ENCODE measurements at regions not wholly inside any gene's neighbourhood (a gene's known extent, or its start where the extent isn't known, plus 50 kb on each side); places are given as distances from the start of the nearest gene placed in this dataset.

DNA sequence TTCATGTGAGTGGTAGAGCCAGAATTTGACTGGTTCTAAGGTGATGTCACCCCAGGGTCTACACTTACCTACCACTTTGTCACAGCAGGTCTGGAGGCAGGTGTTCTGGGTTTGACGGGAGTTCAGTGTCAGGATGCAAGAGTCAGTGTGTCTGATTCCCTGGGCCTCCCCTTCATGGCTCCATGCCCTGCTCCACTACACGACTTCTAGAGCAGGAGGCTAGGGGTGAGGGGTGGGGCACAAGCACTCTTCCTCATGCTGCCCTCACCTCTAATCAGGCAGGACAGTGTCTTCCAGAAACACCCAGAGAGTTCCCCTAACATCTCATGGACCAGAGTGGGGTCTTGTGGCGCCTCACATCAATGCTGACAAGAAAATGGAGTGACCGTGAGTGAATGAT is 118.2 kb downstream of the CDC5L start:
- Histone ChIP-seq H3K27ac (ENCODE audit: extremely low read depth, low read depth, low read length) (no peak overlapping the region), H3K4me1 (ENCODE audit: control insufficient read depth, insufficient read depth, low read length) (no peaks in the 10 kb centered on the region), H3K36me3 (ENCODE audit: control insufficient read depth in 2 of 2, insufficient read depth in 1 of 2, low read length in 2 of 2) (no peaks in the 10 kb centered on the region), H3K9me3 (ENCODE audit: control insufficient read depth, insufficient read depth, low read depth, low read length) (no peaks in the 10 kb centered on the region), H3K4me3 (ENCODE audit: low read depth, low read length) (no peak overlapping the region)
- ChIA-PET CTCF (no interaction called here), POLR2A (no interaction called here)
- TF ChIP-seq, protein P1, sequence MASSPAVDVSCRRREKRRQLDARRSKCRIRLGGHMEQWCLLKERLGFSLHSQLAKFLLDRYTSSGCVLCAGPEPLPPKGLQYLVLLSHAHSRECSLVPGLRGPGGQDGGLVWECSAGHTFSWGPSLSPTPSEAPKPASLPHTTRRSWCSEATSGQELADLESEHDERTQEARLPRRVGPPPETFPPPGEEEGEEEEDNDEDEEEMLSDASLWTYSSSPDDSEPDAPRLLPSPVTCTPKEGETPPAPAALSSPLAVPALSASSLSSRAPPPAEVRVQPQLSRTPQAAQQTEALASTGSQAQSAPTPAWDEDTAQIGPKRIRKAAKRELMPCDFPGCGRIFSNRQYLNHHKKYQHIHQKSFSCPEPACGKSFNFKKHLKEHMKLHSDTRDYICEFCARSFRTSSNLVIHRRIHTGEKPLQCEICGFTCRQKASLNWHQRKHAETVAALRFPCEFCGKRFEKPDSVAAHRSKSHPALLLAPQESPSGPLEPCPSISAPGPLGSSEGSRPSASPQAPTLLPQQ (tag by site-specific recombination; IDR thresholded peaks at IDR 0.05) = no peak
- TF ChIP-seq SP2 (tag by site-specific recombination; IDR thresholded peaks at IDR 0.05) (no peak), ZIC2 (tag by site-specific recombination; IDR thresholded peaks at IDR 0.05) (no peak), ZNF394 (tag by site-specific recombination; IDR thresholded peaks at IDR 0.05; ENCODE audit: borderline replicate concordance) (no peak), ZNF777 (tag by site-specific recombination; IDR thresholded peaks at IDR 0.05; ENCODE audit: borderline replicate concordance) (no peak), CTCF (tag by site-specific recombination; IDR thresholded peaks at IDR 0.05) (no peak), KLF8 (tag by site-specific recombination; IDR thresholded peaks at IDR 0.05) (no peak), ZBTB17 (tag by site-specific recombination; IDR thresholded peaks at IDR 0.05) (no peak), ZNF596 (tag by site-specific recombination; IDR thresholded peaks at IDR 0.05) (no peak), BCL11B (tag by site-specific recombination; IDR thresholded peaks at IDR 0.05; ENCODE audit: low read depth) (no peak), ZNF302 (tag by site-specific recombination; IDR thresholded peaks at IDR 0.05; ENCODE audit: low read depth) (no peak), BCL11A (tag by site-specific recombination; IDR thresholded peaks at IDR 0.05; ENCODE audit: low read depth) (no peak), ZFP37 (tag by site-specific recombination; IDR thresholded peaks at IDR 0.05) (no peak), REPIN1 (tag by site-specific recombination; IDR thresholded peaks at IDR 0.05; ENCODE audit: low read depth) (no peak), ZNF544 (tag by site-specific recombination; IDR thresholded peaks at IDR 0.05) (no peak), KLF1 (tag by site-specific recombination; IDR thresholded peaks at IDR 0.05) (no peak), KLF16 (tag by site-specific recombination; IDR thresholded peaks at IDR 0.05) (no peak), ZNF48 (tag by site-specific recombination; IDR thresholded peaks at IDR 0.05) (no peak)
- TF ChIP-seq, protein P2, sequence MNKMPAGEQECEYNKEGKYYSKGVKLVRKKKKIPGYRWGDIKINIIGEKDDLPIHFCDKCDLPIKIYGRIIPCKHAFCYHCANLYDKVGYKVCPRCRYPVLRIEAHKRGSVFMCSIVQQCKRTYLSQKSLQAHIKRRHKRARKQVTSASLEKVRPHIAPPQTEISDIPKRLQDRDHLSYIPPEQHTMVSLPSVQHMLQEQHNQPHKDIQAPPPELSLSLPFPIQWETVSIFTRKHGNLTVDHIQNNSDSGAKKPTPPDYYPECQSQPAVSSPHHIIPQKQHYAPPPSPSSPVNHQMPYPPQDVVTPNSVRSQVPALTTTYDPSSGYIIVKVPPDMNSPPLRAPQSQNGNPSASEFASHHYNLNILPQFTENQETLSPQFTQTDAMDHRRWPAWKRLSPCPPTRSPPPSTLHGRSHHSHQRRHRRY (tag by site-specific recombination; IDR thresholded peaks at IDR 0.05) = no peak
- TF ChIP-seq, protein P3, sequence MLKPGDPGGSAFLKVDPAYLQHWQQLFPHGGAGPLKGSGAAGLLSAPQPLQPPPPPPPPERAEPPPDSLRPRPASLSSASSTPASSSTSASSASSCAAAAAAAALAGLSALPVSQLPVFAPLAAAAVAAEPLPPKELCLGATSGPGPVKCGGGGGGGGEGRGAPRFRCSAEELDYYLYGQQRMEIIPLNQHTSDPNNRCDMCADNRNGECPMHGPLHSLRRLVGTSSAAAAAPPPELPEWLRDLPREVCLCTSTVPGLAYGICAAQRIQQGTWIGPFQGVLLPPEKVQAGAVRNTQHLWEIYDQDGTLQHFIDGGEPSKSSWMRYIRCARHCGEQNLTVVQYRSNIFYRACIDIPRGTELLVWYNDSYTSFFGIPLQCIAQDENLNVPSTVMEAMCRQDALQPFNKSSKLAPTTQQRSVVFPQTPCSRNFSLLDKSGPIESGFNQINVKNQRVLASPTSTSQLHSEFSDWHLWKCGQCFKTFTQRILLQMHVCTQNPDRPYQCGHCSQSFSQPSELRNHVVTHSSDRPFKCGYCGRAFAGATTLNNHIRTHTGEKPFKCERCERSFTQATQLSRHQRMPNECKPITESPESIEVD (tag by site-specific recombination; IDR thresholded peaks at IDR 0.05) = no peak

DNA sequence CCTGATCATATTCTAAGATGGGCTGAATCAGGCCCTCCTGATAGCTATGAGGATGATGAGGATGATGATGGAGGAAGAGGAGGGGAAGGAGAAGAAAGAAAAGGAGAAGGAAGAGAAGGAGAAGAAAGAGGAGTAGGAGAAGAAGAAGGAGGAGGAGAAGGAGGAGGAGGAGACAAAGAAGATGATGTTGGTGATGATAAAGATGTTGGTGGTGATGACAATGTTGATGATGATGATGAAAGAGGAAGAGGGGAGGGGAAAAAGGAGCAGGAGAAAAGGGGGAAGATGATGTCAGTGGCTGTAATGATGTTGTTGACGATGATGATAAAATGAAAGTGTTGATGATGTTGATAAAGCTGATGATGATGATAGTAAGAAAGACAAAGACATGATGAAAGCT is 119.5 kb downstream of the CDC5L start:
- Histone ChIP-seq H3K9me3 (ENCODE audit: control insufficient read depth, insufficient read depth, low read depth, low read length) (no peaks in the 10 kb centered on the region), H3K36me3 (ENCODE audit: control insufficient read depth in 2 of 2, insufficient read depth in 1 of 2, low read length in 2 of 2) (no peaks in the 10 kb centered on the region), H3K4me1 (ENCODE audit: control insufficient read depth, insufficient read depth, low read length) (no peaks in the 10 kb centered on the region), H3K27ac (ENCODE audit: extremely low read depth, low read depth, low read length) (no peak overlapping the region), H3K4me3 (ENCODE audit: low read depth, low read length) (no peak overlapping the region)
- POLR2A ChIA-PET = no interaction called here
- CTCF ChIA-PET = interaction anchor here (0.6 to 4.2 kb wide), 3 partner anchors 9 to 970 kb away, joined by 3 to 18 read pairs (median 3); no protein-coding TSS in a partner anchor
- TF ChIP-seq ZNF777 (tag by site-specific recombination; IDR thresholded peaks at IDR 0.05; ENCODE audit: borderline replicate concordance) (no peak), ZNF513 (tag by site-specific recombination; IDR thresholded peaks at IDR 0.05) (peak; percentile 61; the same call in 1 of the 2 replicates), ZNF76 (tag by site-specific recombination; IDR thresholded peaks at IDR 0.05; ENCODE audit: borderline replicate concordance, low read depth) (no peak), BCL6B (tag by site-specific recombination; IDR thresholded peaks at IDR 0.05) (0 out of 2 replicates have a peak, but pooled peaks have one; percentile 5), ZNF514 (tag by site-specific recombination; IDR thresholded peaks at IDR 0.05) (no peak), ZNF747 (tag by site-specific recombination; IDR thresholded peaks at IDR 0.05) (peak; percentile 83; the same call in 1 of the 2 replicates)
- TF ChIP-seq, protein P4, sequence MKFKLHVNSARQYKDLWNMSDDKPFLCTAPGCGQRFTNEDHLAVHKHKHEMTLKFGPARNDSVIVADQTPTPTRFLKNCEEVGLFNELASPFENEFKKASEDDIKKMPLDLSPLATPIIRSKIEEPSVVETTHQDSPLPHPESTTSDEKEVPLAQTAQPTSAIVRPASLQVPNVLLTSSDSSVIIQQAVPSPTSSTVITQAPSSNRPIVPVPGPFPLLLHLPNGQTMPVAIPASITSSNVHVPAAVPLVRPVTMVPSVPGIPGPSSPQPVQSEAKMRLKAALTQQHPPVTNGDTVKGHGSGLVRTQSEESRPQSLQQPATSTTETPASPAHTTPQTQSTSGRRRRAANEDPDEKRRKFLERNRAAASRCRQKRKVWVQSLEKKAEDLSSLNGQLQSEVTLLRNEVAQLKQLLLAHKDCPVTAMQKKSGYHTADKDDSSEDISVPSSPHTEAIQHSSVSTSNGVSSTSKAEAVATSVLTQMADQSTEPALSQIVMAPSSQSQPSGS (tag by site-specific recombination; IDR thresholded peaks at IDR 0.05; ENCODE audit: low read depth) = peak; percentile 22; the same call in 1 of the 2 replicates
